Smooth muscle cell (in vitro differentiated cells): ENCODE measurements at regions not wholly inside any gene's neighbourhood (a gene's known extent, or its start where the extent isn't known, plus 50 kb on each side); places are given as distances from the start of the nearest gene placed in this dataset.

Experiments used
- DNase-seq: peaks from one replicate; lab custom pipeline; 2025; ENCODE audit not compliant: unreplicated experiment; lab: John Stamatoyannopoulos, UW
- H2AFZ ChIP-seq: fragments of 200-600 bp; sonication (generic); 2 replicates; pipeline ENCODE4 v1.6.0; 2016; ENCODE audit warnings: antibody characterized with exemption, low read depth, mild to moderate bottlenecking
- H3F3A ChIP-seq: fragments of 200-600 bp; sonication (generic); 2 replicates; pipeline ENCODE4 v1.6.0; 2017; ENCODE audit warnings: antibody characterized with exemption, low read depth
- H3K27ac ChIP-seq: fragments of 200-600 bp; sonication (generic); 2 replicates; pipeline ENCODE4 v1.5.1; 2016; ENCODE audit warnings: low read depth, mild to moderate bottlenecking
- H3K27me3 ChIP-seq: fragments of 200-600 bp; sonication (generic); 2 replicates; pipeline ENCODE4 v1.6.1; 2016; ENCODE audit warnings: low read depth, mild to moderate bottlenecking
- H3K36me3 ChIP-seq: fragments of 200-600 bp; sonication (generic); 2 replicates; pipeline ENCODE4 v1.5.1; 2016; ENCODE audit warnings: low read depth
- H3K4me1 ChIP-seq: fragments of 200-600 bp; sonication (generic); 2 replicates; pipeline ENCODE4 v1.5.1; 2016; ENCODE audit warnings: low read depth
- H3K4me2 ChIP-seq: fragments of 200-600 bp; sonication (generic); 2 replicates; pipeline ENCODE4 v1.6.0; 2016; ENCODE audit warnings: mild to moderate bottlenecking
- H3K4me3 ChIP-seq: fragments of 200-600 bp; sonication (generic); 2 replicates; pipeline ENCODE4 v1.5.1; 2016; ENCODE audit warnings: mild to moderate bottlenecking
- H3K79me2 ChIP-seq: fragments of 200-600 bp; sonication (generic); 2 replicates; pipeline ENCODE4 v1.6.0; 2016; ENCODE audit warnings: low read depth, mild to moderate bottlenecking
- H3K9ac ChIP-seq: fragments of 200-600 bp; sonication (generic); 2 replicates; pipeline ENCODE4 v1.6.0; 2016; ENCODE audit warnings: low read depth
- H3K9me3 ChIP-seq: fragments of 200-600 bp; sonication (generic); replicated peaks from 2 replicates; pipeline ENCODE4 v1.5.1; 2016; ENCODE audit warnings: low read depth
- H4K20me1 ChIP-seq: fragments of 200-600 bp; sonication (generic); 2 replicates; pipeline ENCODE4 v1.6.0; 2016; ENCODE audit warnings: low read depth
- CTCF ChIP-seq: fragments of 200-600 bp; sonication (generic); IDR thresholded peaks from 2 replicates; pipeline ENCODE4 v1.5.1; 2017; ENCODE audit warnings: borderline replicate concordance, mild to moderate bottlenecking, antibody characterized with exemption; ENCODE audit not compliant: insufficient read depth, poor library complexity, severe bottlenecking
- WGBS: methylation state at CpG from one replicate; pipeline ENCODE4 v1.1.7; 2016; ENCODE audit warnings: low lambda C conversion rate; 5-methylcytosine and 5-hydroxymethylcytosine counted together

GRCh38 chr11:21969841-21970240 lies 223.0 kb upstream of the ANO5 start:
- H3K36me3 ChIP-seq, result no peaks in the 10 kb centered on the region
- WGBS, result 71% methylated on average over 3 of the region's 3 CpGs
- H3K9ac ChIP-seq, result no peak overlapping the region
- no peak overlapping the region for H2AFZ ChIP-seq
- H3K27ac ChIP-seq, result no peak overlapping the region
- H3K27me3 ChIP-seq, result no peaks in the 10 kb centered on the region
- TF ChIP-seq CTCF, result no peak
- no peaks in the 10 kb centered on the region for H3K79me2 ChIP-seq
- H3K4me2 ChIP-seq, result no peak overlapping the region
- no peaks in the 10 kb centered on the region for H3F3A ChIP-seq
- no peaks in the 10 kb centered on the region for H4K20me1 ChIP-seq
- H3K4me1 ChIP-seq, result no peaks in the 10 kb centered on the region
- H3K4me3 ChIP-seq, result no peak overlapping the region
- no peak for DNase-seq
- H3K9me3 ChIP-seq, result no peaks in the 10 kb centered on the region

DNA sequence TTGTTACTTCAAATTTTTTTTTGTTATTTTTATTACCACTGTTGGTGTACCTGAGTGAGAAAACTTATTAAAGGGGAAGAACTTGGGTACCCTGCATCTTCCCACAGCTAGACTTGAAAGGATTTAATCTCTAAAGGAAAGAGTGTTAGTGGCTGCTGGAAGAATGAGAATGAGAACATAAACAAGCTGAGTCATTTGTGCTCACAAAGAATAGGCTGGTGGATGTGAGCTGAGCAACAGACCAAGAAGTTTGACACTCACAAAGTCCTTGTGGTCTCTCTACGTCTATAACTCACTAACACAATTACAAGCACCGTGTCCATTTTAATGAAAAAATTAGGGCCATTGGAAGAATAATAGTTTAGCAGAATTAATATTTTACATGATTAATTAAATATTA lies 217.6 kb upstream of the ANO5 start:
- Histone ChIP-seq H3K9me3 (no peaks in the 10 kb centered on the region), H4K20me1 (no peaks in the 10 kb centered on the region), H3K9ac (no peak overlapping the region), H3K79me2 (no peaks in the 10 kb centered on the region), H3K27ac (no peak overlapping the region), H3K36me3 (no peaks in the 10 kb centered on the region), H3F3A (no peaks in the 10 kb centered on the region), H3K27me3 (no peaks in the 10 kb centered on the region), H3K4me3 (no peak overlapping the region), H2AFZ (no peak overlapping the region), H3K4me2 (no peak overlapping the region), H3K4me1 (no peaks in the 10 kb centered on the region)
- no peak for TF ChIP-seq CTCF
- DNase-seq, result no peak
- WGBS, result 28% methylated on average over 2 of the region's 2 CpGs

GRCh38 chr11:21976210-21976609 lies 216.7 kb upstream of the ANO5 start:
- Histone ChIP-seq H3K4me1 (no peaks in the 10 kb centered on the region), H2AFZ (no peak overlapping the region), H3K79me2 (no peaks in the 10 kb centered on the region), H3K27ac (no peak overlapping the region), H3F3A (no peaks in the 10 kb centered on the region), H3K4me2 (no peak overlapping the region), H4K20me1 (no peaks in the 10 kb centered on the region), H3K36me3 (no peaks in the 10 kb centered on the region), H3K9ac (no peak overlapping the region), H3K9me3 (no peaks in the 10 kb centered on the region), H3K4me3 (no peak overlapping the region), H3K27me3 (no peaks in the 10 kb centered on the region)
- TF ChIP-seq CTCF, result no peak
- no peak for DNase-seq
- 84% methylated on average over 8 of the region's 8 CpGs for WGBS

DNA sequence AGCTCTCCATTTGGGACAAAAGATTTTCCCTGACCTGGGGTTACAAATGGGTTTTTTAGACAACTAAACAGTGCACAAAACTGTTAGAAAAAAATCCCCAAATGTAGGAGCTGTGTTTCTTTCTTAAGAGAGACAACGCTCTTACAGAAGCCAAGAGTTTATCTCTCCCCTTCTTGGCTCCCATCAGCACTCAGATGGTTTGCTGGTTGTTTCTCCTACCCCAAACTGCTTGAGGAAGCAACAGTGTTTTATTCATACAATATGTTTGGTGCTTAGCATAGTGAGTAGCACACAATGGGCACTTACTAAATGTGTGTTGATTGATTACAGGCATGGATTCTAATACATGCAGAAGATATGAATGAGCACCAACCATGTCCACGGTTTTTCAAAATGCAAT lies 209.5 kb upstream of the ANO5 start:
- Histone ChIP-seq H3K36me3 (no peaks in the 10 kb centered on the region), H3K4me1 (no peaks in the 10 kb centered on the region), H3F3A (no peaks in the 10 kb centered on the region), H4K20me1 (no peaks in the 10 kb centered on the region), H3K27ac (no peak overlapping the region), H3K27me3 (no peaks in the 10 kb centered on the region), H2AFZ (no peak overlapping the region), H3K9ac (no peak overlapping the region), H3K9me3 (no peaks in the 10 kb centered on the region), H3K79me2 (no peaks in the 10 kb centered on the region), H3K4me3 (no peak overlapping the region), H3K4me2 (no peak overlapping the region)
- no peak for TF ChIP-seq CTCF
- no peak for DNase-seq
- 90% methylated on average over 2 of the region's 2 CpGs for WGBS
